ENCODE measurements at regions not wholly inside any gene's neighbourhood (a gene's known extent, or its start where the extent isn't known, plus 50 kb on each side); places are given as distances from the start of the nearest gene placed in this dataset.

- no peaks in the 10 kb centered on the region for H3K36me3 ChIP-seq
- intact Hi-C loops (cut with DNase I; ENCODE audit: low total_unique reads): no loop called here
- peaks cover 0 to 7% (median 6%) of the 10 kb centered on the region in 4 donors for H3K4me1 ChIP-seq
- no peak for TF ChIP-seq CTCF (IDR thresholded peaks at IDR 0.05)
- no peak for TF ChIP-seq EP300 (IDR thresholded peaks at IDR 0.05; ENCODE audit: low read depth)
- TF ChIP-seq POLR2AphosphoS5 (IDR thresholded peaks at IDR 0.05): no peak
- no peak for TF ChIP-seq POLR2A (IDR thresholded peaks at IDR 0.05)
- WGBS, 2 donors (ENCODE audit: low coverage in 1 of 2): 90 to 93% methylated on average over 5 of the region's 5 CpGs
- no peak for DNase-seq
- no peak overlapping the region for H3K4me3 ChIP-seq
- in situ Hi-C loops (cut with MboI; ENCODE audit: low pct_ligation_motif_present in 1 of 4, low pct_unique_long_range_greater_than_20kb in 1 of 4, low sequenced_read_pairs in 3 of 4): loop anchor here in 2 of 4 donors (10.0 to 25.0 kb wide), 2 partner anchors 240 to 697 kb away; no protein-coding TSS in a partner anchor
- H3K9me3 ChIP-seq: no peaks in the 10 kb centered on the region
- H3K27ac ChIP-seq: no peak overlapping the region
- H3K27me3 ChIP-seq: no peaks in the 10 kb centered on the region
Observed at GRCh38 chr6:3984494-3984893, 94.4 kb downstream of the FAM217A start.

DNA sequence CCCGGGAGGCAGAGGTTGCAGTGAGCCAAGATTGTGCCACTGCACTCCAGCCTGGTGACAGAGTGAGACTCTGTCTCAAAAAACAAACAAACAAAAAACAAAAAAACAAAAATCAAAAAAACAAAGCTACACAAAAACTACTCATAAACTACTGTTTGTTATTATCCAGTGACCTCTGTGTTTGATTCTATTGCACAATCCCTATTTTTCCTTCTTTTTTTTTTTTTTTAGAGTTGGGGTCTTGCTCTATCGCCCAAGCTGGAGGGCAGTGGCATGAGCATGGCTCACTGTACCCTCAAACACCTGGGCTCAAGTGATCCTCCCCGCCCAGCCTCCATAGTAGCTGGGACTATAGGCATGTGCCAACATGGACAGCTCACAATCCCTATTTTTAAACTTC lies 92.7 kb downstream of the FAM217A start:
- 91 to 93% methylated on average over 3 of the region's 3 CpGs for WGBS, 2 donors (ENCODE audit: low coverage in 1 of 2)
- Histone ChIP-seq H3K4me3 (no peak overlapping the region), H3K27me3 (no peaks in the 10 kb centered on the region), H3K36me3 (no peaks in the 10 kb centered on the region), H3K4me1 (peaks cover 5 to 17% (median 11%) of the 10 kb centered on the region in 4 donors), H3K9me3 (no peaks in the 10 kb centered on the region), H3K27ac (no peak overlapping the region)
- no peak for DNase-seq
- intact Hi-C loops (cut with DNase I; ENCODE audit: low total_unique reads) (no loop called here), in situ Hi-C loops (cut with MboI; ENCODE audit: low pct_ligation_motif_present in 1 of 4, low pct_unique_long_range_greater_than_20kb in 1 of 4, low sequenced_read_pairs in 3 of 4) (loop anchor here in 2 of 4 donors (10.0 to 25.0 kb wide), 2 partner anchors 241 to 699 kb away; no protein-coding TSS in a partner anchor)
- TF ChIP-seq POLR2A (IDR thresholded peaks at IDR 0.05) (no peak), CTCF (IDR thresholded peaks at IDR 0.05) (no peak), EP300 (IDR thresholded peaks at IDR 0.05; ENCODE audit: low read depth) (no peak), POLR2AphosphoS5 (IDR thresholded peaks at IDR 0.05) (no peak)

DNA sequence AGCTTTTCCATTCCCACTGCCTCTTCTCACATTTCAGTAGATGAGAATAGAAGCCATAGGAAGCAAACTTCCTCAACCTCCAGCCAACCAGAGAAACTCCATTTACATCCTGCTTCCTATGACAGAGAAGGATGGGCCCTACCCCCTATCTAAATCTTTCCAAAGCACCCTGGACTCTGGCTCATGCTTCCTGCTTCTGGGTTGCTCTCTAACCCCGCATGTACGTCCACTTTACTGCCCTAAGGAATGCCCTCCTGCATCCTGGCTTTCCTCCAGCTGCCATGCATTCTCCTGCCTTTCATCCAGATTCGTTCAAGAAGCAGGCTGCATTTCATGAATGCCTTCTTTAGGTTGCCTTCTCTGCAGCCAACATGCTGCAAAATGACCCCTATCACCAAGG lies 91.9 kb downstream of the FAM217A start:
- Histone ChIP-seq H3K36me3 (no peaks in the 10 kb centered on the region), H3K4me1 (peaks cover 5 to 20% (median 12%) of the 10 kb centered on the region in 4 donors), H3K27ac (no peak overlapping the region), H3K9me3 (no peaks in the 10 kb centered on the region), H3K27me3 (no peaks in the 10 kb centered on the region), H3K4me3 (no peak overlapping the region)
- intact Hi-C loops (cut with DNase I; ENCODE audit: low total_unique reads) (no loop called here), in situ Hi-C loops (cut with MboI; ENCODE audit: low pct_ligation_motif_present in 1 of 4, low pct_unique_long_range_greater_than_20kb in 1 of 4, low sequenced_read_pairs in 3 of 4) (loop anchor here in 2 of 4 donors (10.0 to 25.0 kb wide), 2 partner anchors 242 to 700 kb away; no protein-coding TSS in a partner anchor)
- no peak for TF ChIP-seq CTCF (IDR thresholded peaks at IDR 0.05)
- 38 to 49% methylated on average over 1 to 3 of the region's 3 CpGs for WGBS, 2 donors (ENCODE audit: low coverage in 1 of 2)
- peak; percentile 19 for DNase-seq

DNA sequence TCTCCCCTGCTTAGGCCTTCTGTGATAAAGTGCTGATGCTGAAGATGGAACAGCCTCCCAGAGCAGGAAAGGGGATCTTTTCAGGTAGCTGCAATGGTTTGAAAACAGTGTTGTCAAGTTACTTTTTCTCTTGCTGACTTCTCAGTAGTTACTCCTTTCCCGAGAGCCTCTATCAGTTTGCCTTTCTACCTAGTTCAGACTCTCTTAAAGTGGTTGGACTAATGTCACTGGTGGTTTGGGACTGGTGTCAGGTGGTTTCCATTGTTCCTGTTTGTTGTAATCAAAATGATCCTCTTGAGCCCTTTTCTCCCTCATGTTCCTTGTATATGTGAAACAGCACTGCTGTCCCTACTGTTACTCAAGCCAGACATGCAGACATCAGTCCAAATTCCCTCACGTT lies 91.4 kb downstream of the FAM217A start:
- H3K4me1 ChIP-seq: peaks cover 5 to 20% (median 12%) of the 10 kb centered on the region in 4 donors
- TF ChIP-seq POLR2A (IDR thresholded peaks at IDR 0.05) (no peak), CTCF (IDR thresholded peaks at IDR 0.05) (no peak), EP300 (IDR thresholded peaks at IDR 0.05; ENCODE audit: low read depth) (no peak), POLR2AphosphoS5 (IDR thresholded peaks at IDR 0.05) (no peak)
- no peaks in the 10 kb centered on the region for H3K9me3 ChIP-seq
- DNase-seq: no peak
- H3K27me3 ChIP-seq: no peaks in the 10 kb centered on the region
- no peaks in the 10 kb centered on the region for H3K36me3 ChIP-seq
- 83 to 86% methylated on average over 1 to 2 of the region's 2 CpGs for WGBS, 2 donors (ENCODE audit: low coverage in 1 of 2)
- no peak overlapping the region for H3K27ac ChIP-seq
- intact Hi-C loops (cut with DNase I; ENCODE audit: low total_unique reads) (no loop called here), in situ Hi-C loops (cut with MboI; ENCODE audit: low pct_ligation_motif_present in 1 of 4, low pct_unique_long_range_greater_than_20kb in 1 of 4, low sequenced_read_pairs in 3 of 4) (loop anchor here in 2 of 4 donors (10.0 to 25.0 kb wide), 2 partner anchors 243 to 700 kb away; no protein-coding TSS in a partner anchor)
- H3K4me3 ChIP-seq: no peak overlapping the region

Data from transverse colon (tissue), 4 donors.